ENCODE measurements at regions not wholly inside any gene's neighbourhood (a gene's known extent, or its start where the extent isn't known, plus 50 kb on each side); places are given as distances from the start of the nearest gene placed in this dataset.

DNA sequence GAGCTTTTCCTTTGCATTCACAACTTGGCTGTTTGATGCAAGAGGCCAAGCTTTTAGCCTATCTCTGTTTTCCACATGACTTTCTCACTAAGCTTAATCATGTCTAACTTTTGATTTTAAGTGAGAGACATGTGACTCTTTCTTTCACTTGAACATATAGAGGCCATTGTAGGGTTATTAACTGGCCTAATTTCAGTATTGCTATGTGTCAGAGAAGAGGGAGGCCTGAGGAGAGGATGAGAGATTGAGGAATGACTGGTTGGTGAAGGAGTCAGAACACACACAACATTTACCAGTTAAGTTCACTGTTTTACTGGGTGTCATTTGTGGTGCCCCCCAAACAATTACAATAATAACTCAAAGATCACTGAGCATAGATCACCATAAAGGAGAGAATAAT lies 193.5 kb downstream of the CYYR1 start:
- no peak for TF ChIP-seq POLR2AphosphoS5 (IDR thresholded peaks at IDR 0.05)
- no peak for TF ChIP-seq CTCF (IDR thresholded peaks at IDR 0.05 in 8 of 11, conservative IDR thresholded peaks at IDR 0.05 in 3 of 11)
- TF ChIP-seq POLR2A (IDR thresholded peaks at IDR 0.05), result no peak
